Nephron progenitor cell (in vitro differentiated cells): ENCODE measurements at regions not wholly inside any gene's neighbourhood (a gene's known extent, or its start where the extent isn't known, plus 50 kb on each side); places are given as distances from the start of the nearest gene placed in this dataset.

Experiments used
- DNase-seq: peaks from one replicate; pipeline ENCODE4 v3.0.0; 2021
- H3K27ac Mint-ChIP-seq: 2 replicates; pipeline ENCODE4 v1.8.0; 2021; ENCODE audit warnings: mild to moderate bottlenecking, moderate library complexity, mixed read lengths
- H3K27me3 Mint-ChIP-seq: 2 replicates; pipeline ENCODE4 v1.8.0; 2021; ENCODE audit warnings: mild to moderate bottlenecking, low read depth, mixed read lengths; ENCODE audit not compliant: poor library complexity
- H3K36me3 Mint-ChIP-seq: 2 replicates; pipeline ENCODE4 v1.8.0; 2021; ENCODE audit warnings: low read depth, mixed read lengths
- H3K4me1 Mint-ChIP-seq: 2 replicates; pipeline ENCODE4 v1.8.0; 2021; ENCODE audit warnings: mixed read lengths
- H3K4me3 Mint-ChIP-seq: 2 replicates; pipeline ENCODE4 v1.8.0; 2021; ENCODE audit warnings: mild to moderate bottlenecking, moderate library complexity, mixed read lengths
- H3K9me3 Mint-ChIP-seq: 2 replicates; pipeline ENCODE4 v1.8.0; 2021; ENCODE audit warnings: mild to moderate bottlenecking, moderate library complexity, mixed read lengths
- TF ChIP-seq, protein P1 (sequence below): fragments of 200-600 bp; sonication (generic); IDR thresholded peaks from 2 replicates; pipeline ENCODE4 v1.5.0; 2021; ENCODE audit warnings: antibody characterized with exemption

GRCh38 chr5:167507463-167508233, 783.8 kb upstream of the WWC1 start:
- peaks cover 4% of the 10 kb centered on the region for H3K27me3 Mint-ChIP-seq
- no peak overlapping the region for H3K4me3 Mint-ChIP-seq
- no peaks in the 10 kb centered on the region for H3K36me3 Mint-ChIP-seq
- H3K9me3 Mint-ChIP-seq = no peaks in the 10 kb centered on the region
- TF ChIP-seq, protein P1, sequence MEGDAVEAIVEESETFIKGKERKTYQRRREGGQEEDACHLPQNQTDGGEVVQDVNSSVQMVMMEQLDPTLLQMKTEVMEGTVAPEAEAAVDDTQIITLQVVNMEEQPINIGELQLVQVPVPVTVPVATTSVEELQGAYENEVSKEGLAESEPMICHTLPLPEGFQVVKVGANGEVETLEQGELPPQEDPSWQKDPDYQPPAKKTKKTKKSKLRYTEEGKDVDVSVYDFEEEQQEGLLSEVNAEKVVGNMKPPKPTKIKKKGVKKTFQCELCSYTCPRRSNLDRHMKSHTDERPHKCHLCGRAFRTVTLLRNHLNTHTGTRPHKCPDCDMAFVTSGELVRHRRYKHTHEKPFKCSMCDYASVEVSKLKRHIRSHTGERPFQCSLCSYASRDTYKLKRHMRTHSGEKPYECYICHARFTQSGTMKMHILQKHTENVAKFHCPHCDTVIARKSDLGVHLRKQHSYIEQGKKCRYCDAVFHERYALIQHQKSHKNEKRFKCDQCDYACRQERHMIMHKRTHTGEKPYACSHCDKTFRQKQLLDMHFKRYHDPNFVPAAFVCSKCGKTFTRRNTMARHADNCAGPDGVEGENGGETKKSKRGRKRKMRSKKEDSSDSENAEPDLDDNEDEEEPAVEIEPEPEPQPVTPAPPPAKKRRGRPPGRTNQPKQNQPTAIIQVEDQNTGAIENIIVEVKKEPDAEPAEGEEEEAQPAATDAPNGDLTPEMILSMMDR = no peak
- DNase-seq = no peak
- H3K27ac Mint-ChIP-seq = no peak overlapping the region
- no peaks in the 10 kb centered on the region for H3K4me1 Mint-ChIP-seq

DNA sequence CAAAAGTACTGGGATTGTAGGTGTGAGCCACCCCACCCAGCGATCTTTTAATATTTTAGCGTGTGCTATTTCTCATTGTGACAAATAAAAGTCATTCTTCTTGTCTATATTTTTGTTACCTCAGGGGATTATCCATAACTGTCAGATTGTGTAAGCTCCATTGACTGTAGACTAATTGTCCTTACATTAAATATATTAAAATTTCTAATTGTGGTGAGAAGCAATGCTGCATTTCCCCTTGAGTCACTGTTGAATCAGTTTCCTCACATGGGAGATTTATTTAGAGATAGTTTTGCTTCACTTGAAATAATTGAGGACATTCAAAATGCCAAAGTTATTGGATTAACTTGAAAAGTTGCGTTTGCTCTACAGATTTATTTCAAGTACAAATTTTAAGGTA, 782.4 kb upstream of the WWC1 start:
- Mint-ChIP-seq H3K4me1 (no peaks in the 10 kb centered on the region), H3K36me3 (no peaks in the 10 kb centered on the region), H3K4me3 (no peak overlapping the region), H3K27ac (no peak overlapping the region), H3K9me3 (no peaks in the 10 kb centered on the region), H3K27me3 (no peaks in the 10 kb centered on the region)
- no peak for DNase-seq
- TF ChIP-seq, protein P1 = no peak

DNA sequence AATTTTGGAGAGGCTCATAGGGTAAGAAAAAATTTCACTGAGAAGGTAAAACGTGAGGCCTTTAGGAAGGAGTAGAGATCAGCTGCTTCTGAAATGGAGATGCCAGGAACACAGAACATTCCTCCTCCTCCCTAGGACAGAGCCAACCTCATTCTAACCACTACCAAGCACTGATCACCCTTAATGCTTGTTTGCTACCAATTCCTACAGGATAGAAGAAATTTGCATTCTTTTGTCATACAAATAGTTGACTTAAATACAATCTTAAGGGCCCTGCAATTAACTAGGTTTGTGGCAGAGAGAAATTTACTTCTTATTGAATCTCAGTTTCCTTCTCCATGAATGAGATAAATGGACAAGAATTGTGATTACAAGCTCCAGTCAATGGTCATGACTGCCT, 780.2 kb upstream of the WWC1 start:
- H3K27me3 Mint-ChIP-seq = no peaks in the 10 kb centered on the region
- no peaks in the 10 kb centered on the region for H3K36me3 Mint-ChIP-seq
- DNase-seq = no peak
- no peaks in the 10 kb centered on the region for H3K9me3 Mint-ChIP-seq
- no peaks in the 10 kb centered on the region for H3K4me1 Mint-ChIP-seq
- TF ChIP-seq, protein P1 = no peak
- H3K27ac Mint-ChIP-seq = no peak overlapping the region
- no peak overlapping the region for H3K4me3 Mint-ChIP-seq

- H3K27ac Mint-ChIP-seq = no peak overlapping the region
- no peaks in the 10 kb centered on the region for H3K9me3 Mint-ChIP-seq
- H3K27me3 Mint-ChIP-seq = no peaks in the 10 kb centered on the region
- TF ChIP-seq, protein P1 = no peak
- no peak for DNase-seq
- no peaks in the 10 kb centered on the region for H3K36me3 Mint-ChIP-seq
- H3K4me3 Mint-ChIP-seq = no peak overlapping the region
- no peaks in the 10 kb centered on the region for H3K4me1 Mint-ChIP-seq
Observed at GRCh38 chr5:167512111-167512510, 779.3 kb upstream of the WWC1 start.

DNA sequence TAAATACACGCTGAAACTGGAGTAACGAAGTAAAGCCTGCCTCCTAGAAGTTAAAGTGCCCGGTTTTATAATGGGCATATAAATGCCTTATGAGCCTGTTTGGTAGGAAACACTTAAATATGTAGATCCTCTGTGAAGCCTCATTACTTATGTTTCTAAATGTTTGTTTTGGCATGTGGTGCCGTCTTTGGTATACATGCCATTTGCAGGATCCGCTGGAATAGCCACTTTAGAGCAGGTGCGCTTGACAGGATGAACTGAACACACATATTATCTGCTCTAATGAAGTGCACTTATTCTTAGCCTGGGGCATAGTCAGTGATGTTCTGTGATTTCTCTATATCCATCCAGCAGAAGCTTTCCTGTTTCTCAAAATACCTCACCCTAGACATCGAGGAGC, 778.1 kb upstream of the WWC1 start:
- no peak overlapping the region for H3K27ac Mint-ChIP-seq
- H3K9me3 Mint-ChIP-seq = no peaks in the 10 kb centered on the region
- no peak for DNase-seq
- H3K36me3 Mint-ChIP-seq = no peaks in the 10 kb centered on the region
- TF ChIP-seq, protein P1 = no peak
- no peak overlapping the region for H3K4me3 Mint-ChIP-seq
- no peaks in the 10 kb centered on the region for H3K4me1 Mint-ChIP-seq
- no peaks in the 10 kb centered on the region for H3K27me3 Mint-ChIP-seq

- H3K4me3 Mint-ChIP-seq = no peak overlapping the region
- H3K36me3 Mint-ChIP-seq = no peaks in the 10 kb centered on the region
- no peak overlapping the region for H3K27ac Mint-ChIP-seq
- no peak for DNase-seq
- H3K9me3 Mint-ChIP-seq = no peaks in the 10 kb centered on the region
- TF ChIP-seq, protein P1 = no peak
- no peaks in the 10 kb centered on the region for H3K4me1 Mint-ChIP-seq
- H3K27me3 Mint-ChIP-seq = no peaks in the 10 kb centered on the region
Observed at GRCh38 chr5:167514461-167514860, 777.0 kb upstream of the WWC1 start.
